GM18868 (cell line): ENCODE measurements at regions not wholly inside any gene's neighbourhood (a gene's known extent, or its start where the extent isn't known, plus 50 kb on each side); places are given as distances from the start of the nearest gene placed in this dataset.
A peak's percentile ranks its signal among the peaks of the same experiment; 100 is the strongest.
"Not testable (repeated sequence)": the region's sequence is repeated elsewhere in the genome, so short reads cannot be mapped to it uniquely, and the experiment has no call there.

Experiments used
- ATAC-seq: cut with Tn5 transposase; IDR thresholded peaks from one replicate; pipeline ENCODE4 v1.9.1; 2021; ENCODE audit warnings: mild to moderate bottlenecking, moderate library complexity; ENCODE audit not compliant: unreplicated experiment

- peak; percentile 99 for ATAC-seq
Observed at GRCh38 chr7:121530227-121531174, 134.4 kb upstream of the FAM3C start.

- no peak for ATAC-seq
Observed at GRCh38 chr7:121529003-121529402, 132.9 kb upstream of the FAM3C start.

GRCh38 chr7:121526210-121526609 is 130.1 kb upstream of the FAM3C start:
- ATAC-seq, result not testable (repeated sequence)

- no peak for ATAC-seq
Observed at GRCh38 chr7:121525155-121525819, 129.2 kb upstream of the FAM3C start.

DNA sequence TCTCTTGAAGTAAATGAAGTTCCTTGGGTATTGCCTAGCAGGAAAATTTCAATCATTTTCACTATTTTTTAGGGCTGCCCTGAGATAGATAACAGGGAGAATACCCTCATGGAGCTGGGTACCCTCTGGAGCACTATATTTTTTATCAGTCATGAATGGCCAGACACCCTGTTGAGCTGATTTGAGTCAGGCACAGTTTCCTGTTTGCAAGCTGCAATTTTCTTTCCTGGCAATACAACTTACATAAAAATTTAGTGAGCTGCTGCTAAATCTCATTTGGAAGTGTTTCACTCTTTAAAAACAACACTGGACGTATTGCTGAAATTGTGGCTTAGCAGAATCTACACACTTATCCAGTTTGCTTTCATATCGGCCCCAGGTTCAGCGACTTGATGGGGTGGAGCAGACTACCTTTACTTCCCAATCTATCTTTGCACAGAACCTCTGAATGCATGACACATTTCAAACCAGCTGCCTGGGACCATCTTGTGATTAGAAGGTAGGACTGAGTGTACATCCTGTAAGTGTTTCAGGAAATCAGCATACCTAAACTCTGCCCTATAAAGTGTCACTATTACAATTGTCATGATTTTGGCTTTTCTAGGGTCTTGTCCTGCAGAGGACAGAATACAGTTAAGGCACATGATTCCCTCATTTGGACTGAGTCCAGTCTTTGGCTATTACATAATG is 125.7 kb upstream of the FAM3C start:
- no peak for ATAC-seq

DNA sequence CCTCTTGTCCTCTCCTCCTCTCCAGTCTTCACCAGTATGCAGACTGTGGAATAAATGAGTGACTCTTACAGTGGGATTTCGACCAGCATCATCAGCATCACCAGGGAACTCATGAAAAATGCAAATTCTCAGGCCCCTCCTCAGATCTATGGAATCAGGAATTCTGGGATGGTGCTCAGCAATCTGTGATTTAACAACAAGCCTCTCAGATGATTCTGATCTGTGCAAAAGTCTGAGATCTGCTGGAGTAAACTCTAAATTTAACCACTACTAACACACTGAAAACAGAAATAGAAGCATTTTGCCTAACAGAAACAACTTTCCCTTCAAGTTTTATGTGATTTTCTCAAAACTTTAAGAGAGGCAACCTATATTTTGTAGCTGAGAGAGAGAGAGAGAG is 124.8 kb upstream of the FAM3C start:
- ATAC-seq, result no peak

GRCh38 chr7:121519548-121520521 is 123.7 kb upstream of the FAM3C start:
- peak; percentile 82 for ATAC-seq

DNA sequence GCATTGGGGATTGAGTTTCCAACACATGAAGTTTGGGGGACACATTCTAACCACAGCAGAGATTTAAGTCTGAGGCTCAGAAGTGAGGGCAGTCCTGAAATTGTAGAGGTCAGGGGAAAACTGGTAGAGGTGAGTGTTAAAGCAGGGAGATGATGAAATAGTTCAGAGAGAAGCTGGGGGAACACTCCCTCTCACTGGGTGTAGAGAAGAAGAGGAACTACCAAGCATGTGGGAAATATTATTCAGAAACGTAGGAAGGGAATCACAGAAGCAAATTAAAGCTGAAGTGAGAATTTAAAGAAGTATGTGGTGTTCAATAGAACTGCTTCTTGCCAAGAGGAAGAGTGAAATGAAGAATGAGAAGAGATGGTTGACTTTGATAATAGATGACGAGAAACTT is 121.5 kb upstream of the FAM3C start:
- no peak for ATAC-seq

GRCh38 chr7:121516821-121517220 is 120.7 kb upstream of the FAM3C start:
- no peak for ATAC-seq

DNA sequence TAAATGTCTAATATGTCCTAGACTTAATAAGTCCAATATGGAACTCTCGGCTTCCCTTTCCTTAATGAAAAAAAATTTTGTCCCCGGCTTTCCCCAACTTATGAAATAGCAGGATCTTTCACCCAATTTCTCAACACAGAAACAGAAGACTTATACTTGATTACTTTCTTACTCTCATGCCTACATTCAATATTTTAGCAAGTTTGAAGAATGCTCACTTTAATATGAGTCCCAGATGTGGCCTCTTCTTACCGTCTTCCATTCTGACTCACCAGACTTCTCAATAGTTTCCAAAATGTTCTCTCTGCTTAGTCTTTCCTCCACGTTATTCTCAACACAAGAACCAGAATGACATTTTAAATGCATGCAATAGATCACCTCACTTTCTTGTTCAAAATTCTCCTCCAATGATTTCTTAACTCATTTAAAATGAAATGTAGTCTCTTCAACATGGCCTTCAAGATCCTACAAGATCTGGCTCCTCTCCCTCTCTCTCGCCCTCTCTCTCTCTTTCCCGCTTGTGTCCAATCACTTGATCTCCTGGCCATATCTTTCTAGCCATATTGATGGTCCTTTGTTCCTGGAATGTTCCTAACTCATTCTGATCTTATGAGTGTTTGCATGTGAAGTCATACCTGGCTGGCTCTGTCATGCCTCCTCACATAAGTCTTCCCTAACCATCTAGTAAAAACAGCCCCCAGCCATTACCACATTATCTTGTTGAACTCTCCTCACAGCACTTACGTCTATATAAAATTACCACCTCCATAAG is 119.7 kb upstream of the FAM3C start:
- no peak for ATAC-seq

GRCh38 chr7:121515229-121515628 is 119.1 kb upstream of the FAM3C start:
- no peak for ATAC-seq

DNA sequence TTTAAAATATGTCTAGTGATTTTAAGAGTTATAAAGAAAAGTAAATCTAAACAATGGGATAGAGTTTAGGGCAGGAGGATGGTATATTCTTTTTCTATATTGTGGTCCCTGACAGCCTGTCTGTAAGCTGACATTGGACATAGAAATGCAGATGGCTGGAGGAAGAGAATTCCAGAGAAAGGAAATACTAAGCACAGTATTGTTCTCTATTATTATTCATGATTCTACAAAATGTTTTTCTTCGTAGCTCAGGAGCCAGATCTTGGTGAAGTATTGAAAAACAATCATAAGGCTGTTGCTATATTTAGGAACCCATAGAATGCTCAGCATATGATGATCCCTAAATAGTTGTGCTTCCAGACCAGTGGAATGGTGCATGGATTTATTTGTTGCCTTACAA is 117.0 kb upstream of the FAM3C start:
- ATAC-seq, result no peak

- no peak for ATAC-seq
Observed at GRCh38 chr7:121510858-121511482, 114.9 kb upstream of the FAM3C start.

DNA sequence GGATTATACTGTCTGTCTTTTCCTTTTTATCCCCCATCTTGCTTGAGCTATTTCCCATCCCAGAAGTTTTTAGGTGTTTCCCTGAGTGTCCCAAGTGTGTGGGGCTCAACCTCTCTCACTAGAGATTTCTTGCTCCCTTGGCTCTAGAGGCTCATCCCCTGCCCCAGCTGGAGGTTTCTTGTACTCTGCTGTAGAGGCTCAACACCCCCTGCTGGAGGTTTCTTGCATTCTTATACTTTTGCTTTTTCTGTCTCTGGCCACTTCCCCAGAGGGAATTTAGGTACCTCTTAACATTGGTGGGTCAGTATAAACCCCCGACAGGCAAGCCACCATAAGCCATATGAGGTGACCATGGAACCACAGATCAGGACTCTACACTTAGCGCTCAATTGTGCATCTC is 114.2 kb upstream of the FAM3C start:
- ATAC-seq, result no peak

DNA sequence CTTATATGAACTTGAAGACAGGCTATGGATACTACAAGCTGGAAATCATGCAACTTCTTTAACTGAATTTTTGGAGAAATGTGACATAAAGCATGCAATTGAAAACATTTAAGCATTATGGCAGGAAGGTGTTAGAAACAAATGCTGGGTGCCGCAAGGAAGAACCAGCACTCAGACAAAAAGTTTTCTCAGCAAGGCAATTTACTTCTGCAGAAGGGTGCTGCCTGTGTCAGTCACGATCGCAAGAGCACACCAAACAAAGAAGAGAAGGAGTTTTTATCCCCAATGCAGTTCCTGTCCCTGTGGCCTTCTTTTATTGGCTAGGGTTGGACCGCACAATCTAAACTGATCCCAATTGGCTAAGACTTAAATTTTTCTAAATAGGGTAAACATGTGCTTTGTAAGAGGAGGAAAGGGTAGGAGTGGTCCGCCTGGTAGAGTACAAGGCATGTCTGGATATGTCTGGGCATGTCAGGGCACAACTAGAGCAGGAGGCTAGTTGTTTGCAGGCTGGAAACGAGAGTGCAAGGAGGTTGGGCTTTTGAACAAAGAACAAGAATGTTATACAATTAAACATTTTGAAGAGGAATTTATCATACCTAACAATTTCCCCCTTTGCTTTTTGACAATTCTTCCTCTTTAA is 109.6 kb upstream of the FAM3C start:
- no peak for ATAC-seq

- no peak for ATAC-seq
Observed at GRCh38 chr7:121505021-121505420, 108.9 kb upstream of the FAM3C start.

- no peak for ATAC-seq
Observed at GRCh38 chr7:121504482-121504881, 108.4 kb upstream of the FAM3C start.

- ATAC-seq, result no peak
Observed at GRCh38 chr7:121503730-121504129, 107.6 kb upstream of the FAM3C start.

GRCh38 chr7:121503039-121503438 is 106.9 kb upstream of the FAM3C start:
- ATAC-seq, result no peak
